Activated CD4-positive, alpha-beta T cell treated with anti-CD3 and anti-CD28 coated beads, Interleukin-2, amount 10 ng/mL, durations not matched to agents 7 days and 5 days (primary cell): ENCODE measurements at regions not wholly inside any gene's neighbourhood (a gene's known extent, or its start where the extent isn't known, plus 50 kb on each side); places are given as distances from the start of the nearest gene placed in this dataset.

Source experiments
- CTCF ChIA-PET: fragments of 350-600 bp; sonication (Branson Sonifier 250); formaldehyde crosslinking; loops from one replicate; lab custom pipeline; 2021; ENCODE audit warnings: antibody characterized with exemption; lab: Charles Lee
- POLR2A ChIA-PET: fragments of 350-600 bp; sonication (Branson Sonifier 250); formaldehyde crosslinking; loops from one replicate; lab custom pipeline; 2021; ENCODE audit warnings: antibody characterized with exemption; lab: Charles Lee
- DNase-seq: peaks from one replicate; pipeline ENCODE4 v3.0.0-alpha.2; 2020
- H3K27ac Mint-ChIP-seq: one replicate; pipeline ENCODE4 v1.8.0; 2021; ENCODE audit warnings: mild to moderate bottlenecking, moderate library complexity, mixed read lengths
- H3K27me3 Mint-ChIP-seq: one replicate; pipeline ENCODE4 v1.8.0; 2021; ENCODE audit warnings: mixed read lengths
- H3K36me3 Mint-ChIP-seq: one replicate; pipeline ENCODE4 v1.8.0; 2021; ENCODE audit warnings: low read depth, mixed read lengths
- H3K4me1 Mint-ChIP-seq: one replicate; pipeline ENCODE4 v1.8.0; 2021; ENCODE audit warnings: mixed read lengths
- H3K4me3 Mint-ChIP-seq: one replicate; pipeline ENCODE4 v1.8.0; 2021; ENCODE audit warnings: mild to moderate bottlenecking, moderate library complexity, mixed read lengths
- H3K9me3 Mint-ChIP-seq: one replicate; pipeline ENCODE4 v1.8.0; 2021; ENCODE audit warnings: mixed read lengths

DNA sequence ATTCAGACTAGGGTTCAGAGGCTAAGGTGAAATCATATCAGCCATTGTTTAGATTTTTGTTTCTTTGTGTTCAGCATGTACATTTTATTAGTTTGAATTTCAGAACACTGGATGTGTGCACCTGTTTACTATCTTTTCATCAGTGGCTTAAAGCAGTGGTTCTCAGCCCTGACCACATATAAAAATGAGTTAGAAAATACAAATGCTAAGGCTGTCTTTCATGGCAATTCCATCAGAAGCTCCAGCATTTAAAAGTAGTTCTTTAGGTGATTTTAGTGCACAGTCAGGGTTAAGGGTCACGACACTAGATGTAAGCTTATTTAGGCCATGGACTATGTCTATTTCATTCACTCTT is 213.5 kb downstream of the NECTIN3 start:
- peaks cover 4% of the 10 kb centered on the region for H3K27me3 Mint-ChIP-seq
- POLR2A ChIA-PET: no interaction called here

GRCh38 chr3:111285694-111286093 is 214.1 kb downstream of the NECTIN3 start:
- no peak for DNase-seq
- Mint-ChIP-seq H3K4me1 (peaks cover 21% of the 10 kb centered on the region), H3K9me3 (no peaks in the 10 kb centered on the region), H3K36me3 (no peaks in the 10 kb centered on the region), H3K27ac (no peak overlapping the region), H3K27me3 (peaks cover 4% of the 10 kb centered on the region), H3K4me3 (no peak overlapping the region)
- POLR2A ChIA-PET: no interaction called here
- CTCF ChIA-PET: interaction anchor here (1.0 kb wide), 1 partner anchor 42 kb away, joined by 3 read pairs; no protein-coding TSS in a partner anchor

More for the DNA sequence above, 213.5 kb downstream of the NECTIN3 start:
- CTCF ChIA-PET: interaction anchor here (1.0 to 1.1 kb wide), 2 partner anchors 26 to 43 kb away, joined by 3 to 5 read pairs; no protein-coding TSS in a partner anchor
- no peak overlapping the region for H3K27ac Mint-ChIP-seq
- no peak for DNase-seq
- H3K36me3 Mint-ChIP-seq: no peaks in the 10 kb centered on the region
- no peaks in the 10 kb centered on the region for H3K9me3 Mint-ChIP-seq
- H3K4me3 Mint-ChIP-seq: no peak overlapping the region
- peaks cover 21% of the 10 kb centered on the region for H3K4me1 Mint-ChIP-seq

- peaks cover 18% of the 10 kb centered on the region for H3K4me1 Mint-ChIP-seq
- ChIA-PET CTCF (interaction anchor here (1.1 kb wide), 1 partner anchor 18 kb away, joined by 3 read pairs; no protein-coding TSS in a partner anchor), POLR2A (no interaction called here)
- peaks cover 2% of the 10 kb centered on the region for H3K27me3 Mint-ChIP-seq
- no peaks in the 10 kb centered on the region for H3K36me3 Mint-ChIP-seq
- no peak overlapping the region for H3K27ac Mint-ChIP-seq
- H3K9me3 Mint-ChIP-seq: peaks cover under 1% of the 10 kb centered on the region
- H3K4me3 Mint-ChIP-seq: no peak overlapping the region
- DNase-seq: no peak
Observed at GRCh38 chr3:111286746-111287145, 215.1 kb downstream of the NECTIN3 start.

DNA sequence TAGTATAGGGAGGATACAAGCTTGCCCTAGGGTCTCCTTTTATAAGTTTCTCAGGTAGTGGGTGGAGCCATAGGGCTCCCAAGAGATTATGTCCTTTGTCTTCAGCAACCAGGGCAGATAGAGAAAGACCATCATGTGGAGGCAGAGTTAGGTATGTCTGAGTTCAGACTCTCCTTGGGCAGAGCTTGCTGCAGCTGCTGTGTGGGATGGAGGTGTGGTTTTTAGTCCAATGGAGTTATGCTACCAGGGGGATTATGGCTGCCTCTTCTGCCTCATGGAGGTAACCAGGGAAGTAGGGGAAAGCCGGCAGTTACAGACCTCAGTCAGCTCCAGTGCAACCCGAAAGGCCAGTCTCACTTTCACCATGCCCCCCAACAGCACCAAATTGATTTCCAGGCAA is 220.5 kb downstream of the NECTIN3 start:
- H3K4me1 Mint-ChIP-seq: peaks cover 13% of the 10 kb centered on the region
- CTCF ChIA-PET: interaction anchor here (1.0 kb wide), 1 partner anchor 18 kb away, joined by 3 read pairs; no protein-coding TSS in a partner anchor
- peaks cover 8% of the 10 kb centered on the region for H3K9me3 Mint-ChIP-seq
- no peak overlapping the region for H3K27ac Mint-ChIP-seq
- H3K36me3 Mint-ChIP-seq: no peaks in the 10 kb centered on the region
- POLR2A ChIA-PET: no interaction called here
- no peak for DNase-seq
- no peak overlapping the region for H3K4me3 Mint-ChIP-seq
- peaks cover 2% of the 10 kb centered on the region for H3K27me3 Mint-ChIP-seq

GRCh38 chr3:111299192-111299615 is 227.6 kb downstream of the NECTIN3 start:
- CTCF ChIA-PET: interaction anchor here (0.6 to 1.5 kb wide), 2 partner anchors 9 to 67 kb away, joined by 3 to 4 read pairs; no protein-coding TSS in a partner anchor
- Mint-ChIP-seq H3K4me3 (no peak overlapping the region), H3K27me3 (no peaks in the 10 kb centered on the region), H3K36me3 (peaks cover 2% of the 10 kb centered on the region), H3K4me1 (peaks cover 38% of the 10 kb centered on the region), H3K27ac (no peak overlapping the region), H3K9me3 (no peaks in the 10 kb centered on the region)
- no peak for DNase-seq
- POLR2A ChIA-PET: no interaction called here

DNA sequence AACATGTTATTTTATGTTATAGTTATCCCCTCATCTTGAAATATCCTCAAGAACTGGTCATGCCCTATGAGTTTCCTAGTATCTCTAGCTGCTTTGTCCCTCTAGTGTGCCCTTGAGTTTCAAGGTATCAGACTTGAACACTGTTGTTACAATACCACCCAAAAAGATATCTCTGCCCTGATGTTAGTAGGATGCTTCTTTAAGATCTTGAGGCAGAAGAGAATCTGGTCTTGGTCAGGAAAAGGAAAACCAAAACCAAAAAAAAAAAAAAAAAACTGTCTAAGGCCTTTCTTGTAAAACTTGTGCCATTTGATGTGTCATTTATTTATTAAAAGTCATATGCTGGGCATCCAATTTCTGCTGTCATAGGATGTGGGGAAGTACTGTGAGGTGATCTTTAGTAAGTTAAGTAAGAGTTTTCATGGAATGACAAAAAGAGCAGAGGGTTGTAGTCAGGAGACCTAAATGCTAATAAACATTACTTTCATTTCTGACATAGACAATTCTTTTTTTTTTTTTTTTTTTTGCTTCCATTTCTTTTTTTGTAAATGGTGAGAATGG is 229.7 kb downstream of the NECTIN3 start:
- no peaks in the 10 kb centered on the region for H3K9me3 Mint-ChIP-seq
- DNase-seq: no peak
- H3K36me3 Mint-ChIP-seq: peaks cover 2% of the 10 kb centered on the region
- ChIA-PET POLR2A (no interaction called here), CTCF (interaction anchor here (0.7 kb wide), 1 partner anchor 10 kb away, joined by 3 read pairs; no protein-coding TSS in a partner anchor)
- no peaks in the 10 kb centered on the region for H3K27me3 Mint-ChIP-seq
- peak overlapping the region; percentile 4 for H3K4me3 Mint-ChIP-seq
- peak overlapping the region; percentile 16 for H3K27ac Mint-ChIP-seq
- peaks cover 32% of the 10 kb centered on the region for H3K4me1 Mint-ChIP-seq

GRCh38 chr3:111302063-111302462 is 230.4 kb downstream of the NECTIN3 start:
- POLR2A ChIA-PET: no interaction called here
- Mint-ChIP-seq H3K27me3 (no peaks in the 10 kb centered on the region), H3K9me3 (no peaks in the 10 kb centered on the region), H3K27ac (no peak overlapping the region), H3K36me3 (peaks cover 2% of the 10 kb centered on the region), H3K4me1 (peaks cover 26% of the 10 kb centered on the region), H3K4me3 (no peak overlapping the region)
- no peak for DNase-seq
- CTCF ChIA-PET: no interaction called here

GRCh38 chr3:111303760-111304159 is 232.1 kb downstream of the NECTIN3 start:
- H3K27ac Mint-ChIP-seq: no peak overlapping the region
- no peak overlapping the region for H3K4me3 Mint-ChIP-seq
- no peak for DNase-seq
- H3K36me3 Mint-ChIP-seq: peaks cover 2% of the 10 kb centered on the region
- ChIA-PET POLR2A (no interaction called here), CTCF (interaction anchor here (1.1 kb wide), 1 partner anchor 16 kb away, joined by 3 read pairs; no protein-coding TSS in a partner anchor)
- H3K4me1 Mint-ChIP-seq: peaks cover 26% of the 10 kb centered on the region
- no peaks in the 10 kb centered on the region for H3K9me3 Mint-ChIP-seq
- H3K27me3 Mint-ChIP-seq: no peaks in the 10 kb centered on the region

DNA sequence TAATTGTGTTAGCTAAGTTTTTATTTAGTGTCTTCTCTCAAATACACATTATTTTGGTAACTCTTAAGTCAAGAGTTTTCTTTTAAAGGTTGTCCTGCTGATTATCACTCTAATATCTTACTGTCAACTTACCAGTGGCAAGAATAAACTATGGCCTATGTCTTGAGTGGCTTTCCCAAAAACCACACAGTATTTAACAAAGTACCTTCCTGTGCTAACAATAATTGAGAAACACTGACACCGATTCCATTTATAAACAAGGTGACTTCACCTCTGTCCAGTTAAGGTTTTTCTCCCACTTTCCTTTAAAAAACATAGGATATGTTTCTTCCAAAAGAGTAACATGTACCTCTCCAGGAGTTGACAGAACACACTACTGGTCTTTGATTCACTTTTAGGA is 234.3 kb upstream of the CD96 start:
- Mint-ChIP-seq H3K4me1 (peaks cover 29% of the 10 kb centered on the region), H3K27ac (no peak overlapping the region), H3K36me3 (peaks cover 2% of the 10 kb centered on the region), H3K4me3 (no peak overlapping the region), H3K9me3 (no peaks in the 10 kb centered on the region), H3K27me3 (no peaks in the 10 kb centered on the region)
- ChIA-PET CTCF (interaction anchor here (0.8 to 1.4 kb wide), 4 partner anchors 12 to 706 kb away, joined by 3 read pairs; no protein-coding TSS in a partner anchor), POLR2A (no interaction called here)
- no peak for DNase-seq

DNA sequence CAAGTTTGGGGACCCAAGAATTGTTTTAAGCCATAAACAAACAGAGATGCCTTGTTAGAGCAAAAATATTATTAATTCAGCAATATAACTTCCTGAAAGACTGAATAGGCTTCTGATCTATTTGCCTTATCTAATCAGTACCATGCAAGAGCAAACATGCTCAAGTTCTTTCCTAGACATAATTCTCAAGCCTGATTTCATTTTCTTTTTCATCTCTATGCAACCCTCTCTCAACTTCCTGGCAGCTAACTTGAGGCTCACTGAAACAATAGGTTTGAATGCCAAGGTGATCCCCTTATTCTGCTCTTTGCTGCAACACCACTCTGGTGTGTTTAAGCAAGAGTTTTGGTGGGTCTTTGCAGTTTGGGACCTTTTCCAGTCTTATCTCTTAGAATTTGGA is 230.9 kb upstream of the CD96 start:
- Mint-ChIP-seq H3K27ac (peak overlapping the region; percentile 90), H3K9me3 (no peaks in the 10 kb centered on the region), H3K27me3 (no peaks in the 10 kb centered on the region), H3K36me3 (peaks cover 3% of the 10 kb centered on the region), H3K4me1 (peaks cover 42% of the 10 kb centered on the region), H3K4me3 (no peak overlapping the region)
- POLR2A ChIA-PET: no interaction called here
- DNase-seq: peak; percentile 17
- CTCF ChIA-PET: interaction anchor here (1.0 to 2.1 kb wide), 4 partner anchors 10 to 40 kb away, joined by 3 to 9 read pairs (median 4); no protein-coding TSS in a partner anchor

DNA sequence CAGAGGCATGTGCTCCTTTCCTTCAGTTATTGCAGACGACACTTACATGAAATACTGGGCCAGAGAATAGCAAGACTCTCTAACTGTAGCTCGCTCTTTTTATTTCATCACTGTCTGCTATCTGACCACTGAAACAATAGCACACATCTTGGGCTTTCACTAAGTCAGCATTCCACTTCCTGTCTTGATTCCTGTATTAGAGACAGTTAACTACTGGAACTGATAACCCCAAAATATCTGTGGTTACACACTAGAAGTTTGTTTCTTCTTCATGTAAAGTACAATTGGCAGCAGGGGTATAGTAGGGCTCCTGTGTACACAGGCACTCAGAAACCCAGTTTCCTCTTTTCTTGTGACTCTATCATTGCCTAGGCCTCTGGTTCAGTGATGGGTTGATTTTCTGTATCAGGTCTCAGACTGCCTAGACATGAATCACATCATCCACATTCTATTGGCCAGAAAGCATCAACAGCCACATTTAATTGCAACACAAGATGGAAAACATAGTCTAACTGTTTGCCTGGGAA is 230.2 kb upstream of the CD96 start:
- ChIA-PET POLR2A (no interaction called here), CTCF (interaction anchor here (1.0 to 2.1 kb wide), 4 partner anchors 10 to 41 kb away, joined by 3 to 9 read pairs (median 4); no protein-coding TSS in a partner anchor)
- H3K4me3 Mint-ChIP-seq: peak overlapping the region; percentile 8
- peak overlapping the region; percentile 90 for H3K27ac Mint-ChIP-seq
- H3K9me3 Mint-ChIP-seq: no peaks in the 10 kb centered on the region
- H3K27me3 Mint-ChIP-seq: no peaks in the 10 kb centered on the region
- H3K4me1 Mint-ChIP-seq: peaks cover 42% of the 10 kb centered on the region
- DNase-seq: no peak
- H3K36me3 Mint-ChIP-seq: peaks cover 3% of the 10 kb centered on the region

GRCh38 chr3:111314181-111314873 is 227.7 kb upstream of the CD96 start:
- no peaks in the 10 kb centered on the region for H3K27me3 Mint-ChIP-seq
- no peak overlapping the region for H3K4me3 Mint-ChIP-seq
- ChIA-PET CTCF (interaction anchor here (1.4 kb wide), 1 partner anchor 20 kb away, joined by 3 read pairs; no protein-coding TSS in a partner anchor), POLR2A (no interaction called here)
- peaks cover 5% of the 10 kb centered on the region for H3K9me3 Mint-ChIP-seq
- H3K4me1 Mint-ChIP-seq: peaks cover 42% of the 10 kb centered on the region
- DNase-seq: no peak
- H3K27ac Mint-ChIP-seq: no peak overlapping the region
- peaks cover 3% of the 10 kb centered on the region for H3K36me3 Mint-ChIP-seq

DNA sequence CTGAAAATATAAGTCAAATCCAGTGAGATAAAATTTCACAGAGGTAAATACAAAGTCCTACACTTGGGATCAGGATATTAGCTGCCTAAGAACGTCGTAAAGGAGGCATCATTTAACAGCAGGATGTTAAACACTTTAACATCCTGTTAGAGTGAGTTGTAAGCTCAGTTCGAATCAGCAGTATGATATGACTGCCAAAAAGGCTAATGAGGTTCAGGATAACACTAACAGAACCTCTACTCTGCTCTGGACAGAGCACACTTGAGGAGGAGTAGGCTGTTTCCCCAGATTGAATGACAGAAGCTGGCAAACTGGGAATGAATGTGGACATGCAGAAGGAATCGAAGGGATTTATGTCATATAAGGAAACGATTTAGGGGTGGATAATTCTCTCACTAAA is 227.1 kb upstream of the CD96 start:
- Mint-ChIP-seq H3K36me3 (peaks cover 2% of the 10 kb centered on the region), H3K9me3 (peaks cover 5% of the 10 kb centered on the region), H3K27me3 (no peaks in the 10 kb centered on the region), H3K4me3 (no peak overlapping the region), H3K4me1 (peaks cover 40% of the 10 kb centered on the region), H3K27ac (no peak overlapping the region)
- POLR2A ChIA-PET: no interaction called here
- no peak for DNase-seq
- CTCF ChIA-PET: interaction anchor here (1.4 kb wide), 1 partner anchor 20 kb away, joined by 3 read pairs; no protein-coding TSS in a partner anchor
